OCI-LY1 (cell line): ENCODE measurements at regions not wholly inside any gene's neighbourhood (a gene's known extent, or its start where the extent isn't known, plus 50 kb on each side); places are given as distances from the start of the nearest gene placed in this dataset.

Source experiments
- H2AFZ ChIP-seq: fragments of 200-600 bp; sonication (generic), shearing (Covaris generic); 2 replicates; pipeline ENCODE4 v1.6.0; 2014; ENCODE audit warnings: antibody characterized with exemption, mild to moderate bottlenecking, low read length
- H3F3A ChIP-seq: fragments of 200-600 bp; sonication (generic), shearing (Covaris generic); 2 replicates; pipeline ENCODE4 v1.6.0; 2014; ENCODE audit warnings: mild to moderate bottlenecking, antibody characterized with exemption, low read length, moderate library complexity; ENCODE audit not compliant: insufficient read depth
- H3K27ac ChIP-seq: fragments of 200-600 bp; sonication (generic); 2 replicates; pipeline ENCODE4 v1.5.1; 2014; ENCODE audit warnings: low read length, mixed run types, mild to moderate bottlenecking, low read depth; ENCODE audit not compliant: poor library complexity, severe bottlenecking
- H3K27me3 ChIP-seq: fragments of 200-600 bp; sonication (generic); 2 replicates; pipeline ENCODE4 v1.6.0; 2014; ENCODE audit warnings: antibody characterized with exemption, mild to moderate bottlenecking, low read length, moderate library complexity; ENCODE audit not compliant: insufficient read depth
- H3K36me3 ChIP-seq: fragments of 200-600 bp; sonication (generic); 2 replicates; pipeline ENCODE4 v1.6.1; 2014; ENCODE audit warnings: mild to moderate bottlenecking, antibody characterized with exemption, low read length, moderate library complexity, mixed read lengths; ENCODE audit not compliant: insufficient read depth
- H3K4me1 ChIP-seq: fragments of 200-600 bp; sonication (generic); 2 replicates; pipeline ENCODE4 v1.5.1; 2014; ENCODE audit warnings: mild to moderate bottlenecking, low read length, moderate library complexity; ENCODE audit not compliant: insufficient read depth, severe bottlenecking
- H3K4me2 ChIP-seq: fragments of 200-600 bp; sonication (generic), shearing (Covaris generic); 2 replicates; pipeline ENCODE4 v1.6.1; 2014; ENCODE audit warnings: low read length
- H3K4me3 ChIP-seq: fragments of 200-600 bp; sonication (generic); 2 replicates; pipeline ENCODE4 v1.5.1; 2014; ENCODE audit warnings: low read length, low read depth, mild to moderate bottlenecking, mixed read lengths; ENCODE audit not compliant: poor library complexity, severe bottlenecking
- H3K79me2 ChIP-seq: fragments of 200-600 bp; shearing (Covaris generic); 2 replicates; pipeline ENCODE4 v1.6.1; 2016; ENCODE audit warnings: mixed run types, low read length, mixed read lengths; ENCODE audit not compliant: insufficient read depth
- H3K9ac ChIP-seq: fragments of 200-600 bp; sonication (generic), shearing (Covaris generic); 2 replicates; pipeline ENCODE4 v1.6.1; 2014; ENCODE audit warnings: mild to moderate bottlenecking, low read length, mixed read lengths
- H3K9me2 ChIP-seq: fragments of 200-600 bp; sonication (generic), shearing (Covaris generic); 2 replicates; pipeline ENCODE4 v1.6.1; 2014; ENCODE audit warnings: low read depth, mild to moderate bottlenecking, low read length, mixed read lengths
- H3K9me3 ChIP-seq: fragments of 200-600 bp; shearing (Covaris generic); 2 replicates; pipeline ENCODE4 v1.6.1; 2014; ENCODE audit warnings: low read length, mixed read lengths
- H4K20me1 ChIP-seq: fragments of 200-600 bp; sonication (generic), shearing (Covaris generic); 2 replicates; pipeline ENCODE4 v1.6.0; 2016; ENCODE audit warnings: mild to moderate bottlenecking, low read length; ENCODE audit not compliant: insufficient read depth
- EZH2 ChIP-seq: fragments of 200-600 bp; sonication (generic), shearing (Covaris generic); IDR thresholded peaks from 2 replicates; pipeline ENCODE4 v1.8.0; 2017; ENCODE audit warnings: borderline replicate concordance, mixed run types, mild to moderate bottlenecking, antibody characterized with exemption, low read length, moderate library complexity, mixed read lengths
- TF ChIP-seq, protein P1 (sequence below): fragments of 200-600 bp; sonication (generic), shearing (Covaris generic); IDR thresholded peaks from 2 replicates; pipeline ENCODE4 v1.5.1; 2017; ENCODE audit warnings: mild to moderate bottlenecking, antibody characterized with exemption, low read length, moderate library complexity, mixed read lengths

DNA sequence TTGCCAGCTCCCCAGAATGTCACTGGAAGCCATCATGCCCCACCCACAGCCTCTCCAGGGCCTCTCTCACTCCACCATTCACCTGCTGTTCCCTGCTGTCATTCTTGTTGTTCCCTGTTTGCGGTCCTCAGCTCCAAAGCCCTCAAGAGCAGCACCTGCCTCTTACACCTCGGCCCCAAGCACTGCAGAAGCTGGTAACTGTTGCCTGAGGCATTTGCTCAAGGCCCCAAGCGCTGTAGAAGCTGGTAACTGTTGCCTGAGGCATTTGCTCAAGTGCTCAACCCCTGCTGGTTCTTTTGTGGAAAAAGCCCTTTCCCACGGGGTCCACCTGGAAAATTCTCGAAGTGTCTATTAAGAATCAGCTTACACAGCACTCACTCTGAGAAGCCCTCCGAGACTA is 78.0 kb downstream of the ARL6IP4 start:
- H3K9me3 ChIP-seq, result no peaks in the 10 kb centered on the region
- no peaks in the 10 kb centered on the region for H3K27me3 ChIP-seq
- H3K4me1 ChIP-seq, result peaks cover 78% of the 10 kb centered on the region

GRCh38 chr12:123057513-123058265 is 77.2 kb downstream of the ARL6IP4 start:
- H3K4me2 ChIP-seq, result peak overlapping the region; percentile 37; the same call in 1 of the 2 replicates
- 0 out of 2 replicates have a peak, but pooled peaks cover 10% of the 10 kb centered on the region for H3K79me2 ChIP-seq
- H3K9ac ChIP-seq, result peak overlapping the region; percentile 38; the same call in 1 of the 2 replicates
- TF ChIP-seq EZH2, result no peak
- TF ChIP-seq, protein P1, sequence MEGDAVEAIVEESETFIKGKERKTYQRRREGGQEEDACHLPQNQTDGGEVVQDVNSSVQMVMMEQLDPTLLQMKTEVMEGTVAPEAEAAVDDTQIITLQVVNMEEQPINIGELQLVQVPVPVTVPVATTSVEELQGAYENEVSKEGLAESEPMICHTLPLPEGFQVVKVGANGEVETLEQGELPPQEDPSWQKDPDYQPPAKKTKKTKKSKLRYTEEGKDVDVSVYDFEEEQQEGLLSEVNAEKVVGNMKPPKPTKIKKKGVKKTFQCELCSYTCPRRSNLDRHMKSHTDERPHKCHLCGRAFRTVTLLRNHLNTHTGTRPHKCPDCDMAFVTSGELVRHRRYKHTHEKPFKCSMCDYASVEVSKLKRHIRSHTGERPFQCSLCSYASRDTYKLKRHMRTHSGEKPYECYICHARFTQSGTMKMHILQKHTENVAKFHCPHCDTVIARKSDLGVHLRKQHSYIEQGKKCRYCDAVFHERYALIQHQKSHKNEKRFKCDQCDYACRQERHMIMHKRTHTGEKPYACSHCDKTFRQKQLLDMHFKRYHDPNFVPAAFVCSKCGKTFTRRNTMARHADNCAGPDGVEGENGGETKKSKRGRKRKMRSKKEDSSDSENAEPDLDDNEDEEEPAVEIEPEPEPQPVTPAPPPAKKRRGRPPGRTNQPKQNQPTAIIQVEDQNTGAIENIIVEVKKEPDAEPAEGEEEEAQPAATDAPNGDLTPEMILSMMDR, result no peak
- H4K20me1 ChIP-seq, result no peaks in the 10 kb centered on the region
- no peak overlapping the region for H3K4me3 ChIP-seq
- H3K27me3 ChIP-seq, result no peaks in the 10 kb centered on the region
- H3K4me1 ChIP-seq, result peaks cover 70% of the 10 kb centered on the region
- no peak overlapping the region for H2AFZ ChIP-seq
- H3K27ac ChIP-seq, result peak overlapping the region; percentile 94
- H3K9me2 ChIP-seq, result no peaks in the 10 kb centered on the region
- H3K9me3 ChIP-seq, result no peaks in the 10 kb centered on the region
- H3K36me3 ChIP-seq, result peaks cover 1% of the 10 kb centered on the region
- H3F3A ChIP-seq, result peaks cover 5% of the 10 kb centered on the region; the same call in 1 of the 2 replicates

More for the DNA sequence above, 78.0 kb downstream of the ARL6IP4 start:
- Histone ChIP-seq H3K4me3 (no peak overlapping the region), H3F3A (peaks cover 5% of the 10 kb centered on the region; the same call in 1 of the 2 replicates), H3K9me2 (no peaks in the 10 kb centered on the region), H3K9ac (peak overlapping the region; percentile 38; the same call in 1 of the 2 replicates), H4K20me1 (no peaks in the 10 kb centered on the region), H3K79me2 (0 out of 2 replicates have a peak, but pooled peaks cover 14% of the 10 kb centered on the region), H3K4me2 (peak overlapping the region; percentile 21; the same call in 1 of the 2 replicates), H3K27ac (peak overlapping the region; percentile 94), H2AFZ (no peak overlapping the region), H3K36me3 (peaks cover 7% of the 10 kb centered on the region)
- no peak for TF ChIP-seq EZH2
- TF ChIP-seq, protein P1, result no peak

- H3K9me2 ChIP-seq, result no peaks in the 10 kb centered on the region
- H3K4me1 ChIP-seq, result peaks cover 69% of the 10 kb centered on the region
- H3K79me2 ChIP-seq, result peaks cover 10% of the 10 kb centered on the region; the same call in 1 of the 2 replicates
- H3K27ac ChIP-seq, result peak overlapping the region; percentile 41
- H3K9ac ChIP-seq, result no peak overlapping the region
- no peak overlapping the region for H3K4me2 ChIP-seq
- H3K36me3 ChIP-seq, result no peaks in the 10 kb centered on the region; the same call in 1 of the 2 replicates
- peaks cover 5% of the 10 kb centered on the region; the same call in 1 of the 2 replicates for H3F3A ChIP-seq
- H2AFZ ChIP-seq, result no peak overlapping the region
- no peaks in the 10 kb centered on the region for H3K27me3 ChIP-seq
- H4K20me1 ChIP-seq, result no peaks in the 10 kb centered on the region
- no peak overlapping the region for H3K4me3 ChIP-seq
- TF ChIP-seq, protein P1, result no peak
- no peak for TF ChIP-seq EZH2
- H3K9me3 ChIP-seq, result no peaks in the 10 kb centered on the region
Measured at GRCh38 chr12:123056709-123057108, 76.2 kb downstream of the ARL6IP4 start.
